Amniotic epithelial cell (primary cell): ENCODE measurements at regions not wholly inside any gene's neighbourhood (a gene's known extent, or its start where the extent isn't known, plus 50 kb on each side); places are given as distances from the start of the nearest gene placed in this dataset.
"Not testable (repeated sequence)": the region's sequence is repeated elsewhere in the genome, so short reads cannot be mapped to it uniquely, and the experiment has no call there.

ENCODE experiments used
- DNase-seq: peaks from one replicate; pipeline ENCODE4 v3.0.0-alpha.2; 2010; ENCODE audit warnings: low read depth

- DNase-seq, result no peak
These were observed 1346.3 kb downstream of the REEP3 start for GRCh38 chr10:64867501-64867962.

- DNase-seq, result no peak
These were observed 1351.9 kb downstream of the REEP3 start for GRCh38 chr10:64873088-64873487.

- no peak for DNase-seq
These were observed 1352.8 kb downstream of the REEP3 start for GRCh38 chr10:64873959-64874358.

GRCh38 chr10:64880546-64880945 is 1359.3 kb downstream of the REEP3 start:
- DNase-seq, result no peak

GRCh38 chr10:64881257-64881656 is 1360.1 kb downstream of the REEP3 start:
- DNase-seq, result no peak

- no peak for DNase-seq
These were observed 1375.4 kb downstream of the REEP3 start for GRCh38 chr10:64896582-64896981.

GRCh38 chr10:64906311-64906710 is 1385.1 kb downstream of the REEP3 start:
- DNase-seq, result not testable (repeated sequence)

GRCh38 chr10:64924306-64924705 is 1403.1 kb downstream of the REEP3 start:
- not testable (repeated sequence) for DNase-seq

GRCh38 chr10:64952042-64952441 is 1430.8 kb downstream of the REEP3 start:
- DNase-seq, result no peak

GRCh38 chr10:64956441-64956840 is 1435.2 kb downstream of the REEP3 start:
- DNase-seq, result no peak

GRCh38 chr10:64959116-64959515 is 1437.9 kb downstream of the REEP3 start:
- no peak for DNase-seq

GRCh38 chr10:64959883-64960282 is 1438.7 kb downstream of the REEP3 start:
- DNase-seq, result no peak

GRCh38 chr10:64973391-64973790 is 1452.2 kb downstream of the REEP3 start:
- no peak for DNase-seq

- DNase-seq, result no peak
These were observed 1454.9 kb downstream of the REEP3 start for GRCh38 chr10:64976150-64976549.

- DNase-seq, result no peak
These were observed 1456.7 kb downstream of the REEP3 start for GRCh38 chr10:64977915-64978314.

GRCh38 chr10:64996886-64997285 is 1475.7 kb downstream of the REEP3 start:
- DNase-seq, result no peak

GRCh38 chr10:65010845-65011244 is 1489.6 kb downstream of the REEP3 start:
- no peak for DNase-seq

GRCh38 chr10:65017523-65017922 is 1496.3 kb downstream of the REEP3 start:
- no peak for DNase-seq

- DNase-seq, result no peak
These were observed 1503.7 kb downstream of the REEP3 start for GRCh38 chr10:65024886-65025285.

GRCh38 chr10:65030263-65030662 is 1509.1 kb downstream of the REEP3 start:
- no peak for DNase-seq

GRCh38 chr10:65032867-65033769 is 1511.9 kb downstream of the REEP3 start:
- no peak for DNase-seq

GRCh38 chr10:65033957-65034356 is 1512.8 kb downstream of the REEP3 start:
- DNase-seq, result no peak

GRCh38 chr10:65040796-65041195 is 1519.6 kb downstream of the REEP3 start:
- DNase-seq, result no peak

GRCh38 chr10:65041307-65041706 is 1520.1 kb downstream of the REEP3 start:
- no peak for DNase-seq
